ENCODE measurements at regions not wholly inside any gene's neighbourhood (a gene's known extent, or its start where the extent isn't known, plus 50 kb on each side); places are given as distances from the start of the nearest gene placed in this dataset.

DNA sequence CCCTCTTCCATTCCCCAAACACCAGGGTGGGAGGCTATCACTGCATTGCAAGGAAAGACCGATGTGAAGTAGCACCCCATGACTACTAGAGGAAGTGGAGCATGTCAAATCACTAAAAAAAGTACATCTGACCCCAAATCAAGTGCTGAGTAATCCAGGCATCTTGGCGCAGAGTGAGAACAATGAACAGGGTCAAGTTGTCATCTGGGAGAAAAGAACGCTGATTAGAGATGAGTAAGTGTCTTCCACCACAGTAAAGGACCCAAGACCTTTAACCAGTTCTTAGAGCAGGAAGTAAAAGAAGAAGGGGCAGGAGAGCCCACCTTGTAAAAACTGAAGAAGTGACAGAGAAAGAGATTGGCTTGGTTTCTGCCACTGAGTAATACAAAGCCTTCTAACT lies 75.0 kb upstream of the RAD23B start:
- Histone ChIP-seq H3K4me3 (no peak overlapping the region), H3K4me1 (peaks cover 0 to 5% (median 1%) of the 10 kb centered on the region in 4 donors), H3K27ac (no peak overlapping the region), H3K36me3 (no peaks in the 10 kb centered on the region), H3K27me3 (no peaks in the 10 kb centered on the region), H3K9me3 (no peaks in the 10 kb centered on the region)
- TF ChIP-seq POLR2AphosphoS5 (IDR thresholded peaks at IDR 0.05) (no peak), EP300 (IDR thresholded peaks at IDR 0.05) (no peak), POLR2A (IDR thresholded peaks at IDR 0.05) (no peak)
- TF ChIP-seq, protein P1, sequence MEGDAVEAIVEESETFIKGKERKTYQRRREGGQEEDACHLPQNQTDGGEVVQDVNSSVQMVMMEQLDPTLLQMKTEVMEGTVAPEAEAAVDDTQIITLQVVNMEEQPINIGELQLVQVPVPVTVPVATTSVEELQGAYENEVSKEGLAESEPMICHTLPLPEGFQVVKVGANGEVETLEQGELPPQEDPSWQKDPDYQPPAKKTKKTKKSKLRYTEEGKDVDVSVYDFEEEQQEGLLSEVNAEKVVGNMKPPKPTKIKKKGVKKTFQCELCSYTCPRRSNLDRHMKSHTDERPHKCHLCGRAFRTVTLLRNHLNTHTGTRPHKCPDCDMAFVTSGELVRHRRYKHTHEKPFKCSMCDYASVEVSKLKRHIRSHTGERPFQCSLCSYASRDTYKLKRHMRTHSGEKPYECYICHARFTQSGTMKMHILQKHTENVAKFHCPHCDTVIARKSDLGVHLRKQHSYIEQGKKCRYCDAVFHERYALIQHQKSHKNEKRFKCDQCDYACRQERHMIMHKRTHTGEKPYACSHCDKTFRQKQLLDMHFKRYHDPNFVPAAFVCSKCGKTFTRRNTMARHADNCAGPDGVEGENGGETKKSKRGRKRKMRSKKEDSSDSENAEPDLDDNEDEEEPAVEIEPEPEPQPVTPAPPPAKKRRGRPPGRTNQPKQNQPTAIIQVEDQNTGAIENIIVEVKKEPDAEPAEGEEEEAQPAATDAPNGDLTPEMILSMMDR (IDR thresholded peaks at IDR 0.05), result no peak
- DNase-seq, result no peak
- ATAC-seq (ENCODE audit: low FRiP score in 2 of 2), result no peak
- WGBS, 2 donors, result 77 to 81% methylated on average over 3 of the region's 3 CpGs

DNA sequence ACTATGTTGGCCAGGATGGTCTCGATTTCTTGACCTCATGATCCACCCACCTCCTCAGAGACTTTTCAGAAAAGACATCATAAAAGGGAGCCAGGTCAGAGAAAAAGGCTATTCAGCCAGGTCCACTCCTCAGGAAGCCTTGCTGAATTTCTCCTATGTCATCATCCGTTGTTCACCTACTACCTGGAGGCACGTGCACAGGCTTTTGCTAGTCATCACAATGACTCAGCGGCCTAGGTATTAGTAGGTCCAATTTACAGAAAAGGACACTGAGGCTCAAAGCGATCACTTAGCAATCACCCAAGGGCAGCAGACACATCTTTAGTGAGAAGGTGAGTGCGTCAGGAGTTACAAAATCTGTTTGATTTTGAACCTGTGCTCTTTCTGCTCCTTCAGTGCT lies 72.3 kb upstream of the RAD23B start:
- H3K4me3 ChIP-seq, result no peak overlapping the region
- 92 to 94% methylated on average over 6 of the region's 6 CpGs for WGBS, 2 donors

DNA sequence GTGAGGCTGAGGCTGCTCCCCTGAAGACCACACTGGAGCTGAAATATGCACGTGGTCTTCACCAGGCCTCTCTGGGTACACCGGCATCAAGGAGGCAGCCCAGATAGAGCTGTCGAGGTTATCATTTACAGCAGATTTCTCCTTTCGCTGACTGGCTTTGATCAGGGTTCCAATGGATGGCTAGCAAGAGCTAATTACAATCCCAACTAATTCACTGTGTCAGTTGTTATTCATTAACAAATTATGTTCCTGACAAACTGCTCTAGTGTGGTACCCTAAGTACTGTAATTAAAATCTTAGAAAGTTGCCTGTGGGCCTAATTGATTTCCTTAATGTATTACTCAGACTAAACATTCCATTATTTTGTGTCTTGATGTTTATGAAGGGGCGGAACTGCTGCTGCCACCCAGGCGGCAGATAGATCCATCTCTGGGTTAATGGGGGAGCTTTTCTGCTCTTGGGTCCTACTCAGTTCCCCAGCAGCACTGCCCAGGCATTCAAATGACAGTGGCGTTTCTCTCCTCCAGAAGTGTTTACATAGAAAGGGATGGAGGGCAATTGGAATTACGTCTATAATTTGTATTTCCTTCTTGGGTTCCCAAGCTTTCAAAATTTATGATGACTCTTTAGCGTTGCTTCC lies 71.7 kb upstream of the RAD23B start:
- Histone ChIP-seq H3K27ac (no peak overlapping the region), H3K4me1 (peaks cover 0 to 22% (median 9%) of the 10 kb centered on the region in 4 donors), H3K9me3 (no peaks in the 10 kb centered on the region), H3K4me3 (no peak overlapping the region), H3K36me3 (no peaks in the 10 kb centered on the region), H3K27me3 (no peaks in the 10 kb centered on the region)
- DNase-seq (no peak), ATAC-seq (ENCODE audit: low FRiP score in 2 of 2) (no peak)
- TF ChIP-seq EP300 (IDR thresholded peaks at IDR 0.05) (no peak), POLR2A (IDR thresholded peaks at IDR 0.05) (no peak), POLR2AphosphoS5 (IDR thresholded peaks at IDR 0.05) (no peak)
- TF ChIP-seq, protein P1 (IDR thresholded peaks at IDR 0.05), result no peak
- 68 to 74% methylated on average over 7 to 9 of the region's 9 CpGs for WGBS, 2 donors

More for the DNA sequence above, 72.3 kb upstream of the RAD23B start:
- DNase-seq (no peak), ATAC-seq (ENCODE audit: low FRiP score in 2 of 2) (no peak)
- H3K36me3 ChIP-seq, result no peaks in the 10 kb centered on the region
- peaks cover 0 to 22% (median 9%) of the 10 kb centered on the region in 4 donors for H3K4me1 ChIP-seq
- H3K9me3 ChIP-seq, result no peaks in the 10 kb centered on the region
- no peaks in the 10 kb centered on the region for H3K27me3 ChIP-seq
- H3K27ac ChIP-seq, result no peak overlapping the region
- TF ChIP-seq POLR2A (IDR thresholded peaks at IDR 0.05), result no peak
- TF ChIP-seq, protein P1 (IDR thresholded peaks at IDR 0.05), result no peak
- no peak for TF ChIP-seq EP300 (IDR thresholded peaks at IDR 0.05)
- TF ChIP-seq POLR2AphosphoS5 (IDR thresholded peaks at IDR 0.05), result no peak

DNA sequence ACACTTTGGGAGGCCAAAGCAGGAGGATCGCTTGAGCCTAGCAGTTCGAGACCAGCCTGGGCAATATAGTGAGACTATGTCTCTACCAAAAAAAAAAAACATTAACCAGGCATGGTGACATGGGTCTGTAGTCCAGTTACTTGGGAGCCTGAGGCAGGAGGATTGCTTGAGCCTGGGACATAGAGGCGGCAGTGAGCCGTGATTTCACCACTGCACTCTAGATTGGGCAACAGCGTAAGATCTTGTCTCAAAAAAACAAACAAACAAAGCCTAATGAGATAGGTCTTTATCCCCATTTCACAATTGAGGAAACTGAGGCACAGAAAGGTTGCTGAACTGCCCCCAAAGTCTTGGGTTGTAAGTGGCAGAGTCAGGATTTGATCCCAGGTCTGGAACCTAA lies 70.5 kb upstream of the RAD23B start:
- TF ChIP-seq POLR2AphosphoS5 (IDR thresholded peaks at IDR 0.05) (no peak), POLR2A (IDR thresholded peaks at IDR 0.05) (no peak), EP300 (IDR thresholded peaks at IDR 0.05) (no peak)
- TF ChIP-seq, protein P1 (IDR thresholded peaks at IDR 0.05), result no peak
- H3K9me3 ChIP-seq, result no peaks in the 10 kb centered on the region
- no peak for ATAC-seq (ENCODE audit: low FRiP score in 2 of 2)
- 90 to 91% methylated on average over 5 of the region's 5 CpGs for WGBS, 2 donors
- no peaks in the 10 kb centered on the region for H3K36me3 ChIP-seq
- H3K27me3 ChIP-seq, result no peaks in the 10 kb centered on the region
- H3K27ac ChIP-seq, result no peak overlapping the region
- DNase-seq, result no peak
- no peak overlapping the region for H3K4me3 ChIP-seq
- peaks cover 0 to 22% (median 9%) of the 10 kb centered on the region in 4 donors for H3K4me1 ChIP-seq

DNA sequence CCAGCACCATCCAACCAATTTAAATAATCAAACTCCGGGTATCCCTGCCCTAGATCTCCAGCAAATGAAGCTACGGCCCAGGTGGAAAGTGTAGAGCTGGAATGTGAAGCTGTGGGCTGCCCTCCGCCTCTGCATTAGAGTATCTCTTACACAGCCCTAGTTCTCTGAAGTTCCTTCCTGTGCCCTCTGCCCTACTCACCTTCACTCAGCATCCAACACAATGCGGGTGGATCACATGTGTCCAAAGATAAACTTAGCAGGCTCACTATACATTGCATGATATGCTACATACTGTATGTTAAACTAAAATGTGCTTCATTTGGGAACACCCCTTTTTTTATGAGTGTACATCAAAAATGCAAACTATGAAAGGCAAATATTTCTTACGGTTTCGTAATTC lies 70.0 kb upstream of the RAD23B start:
- no peaks in the 10 kb centered on the region for H3K36me3 ChIP-seq
- ATAC-seq (ENCODE audit: low FRiP score in 2 of 2) (peak in 1 of 2 donors; percentile 35), DNase-seq (no peak)
- TF ChIP-seq POLR2A (IDR thresholded peaks at IDR 0.05) (no peak), POLR2AphosphoS5 (IDR thresholded peaks at IDR 0.05) (no peak)
- TF ChIP-seq, protein P1 (IDR thresholded peaks at IDR 0.05), result no peak
- peaks cover 0 to 22% (median 9%) of the 10 kb centered on the region in 4 donors for H3K4me1 ChIP-seq
- 67 to 69% methylated on average over 6 of the region's 6 CpGs for WGBS, 2 donors
- H3K27ac ChIP-seq, result peak overlapping the region in 1 of 4 donors; percentile 63
- no peak overlapping the region for H3K4me3 ChIP-seq
- H3K27me3 ChIP-seq, result no peaks in the 10 kb centered on the region
- no peaks in the 10 kb centered on the region for H3K9me3 ChIP-seq
